Cortex of kidney (tissue), 1 donor: ENCODE measurements at regions not wholly inside any gene's neighbourhood (a gene's known extent, or its start where the extent isn't known, plus 50 kb on each side); places are given as distances from the start of the nearest gene placed in this dataset.
"Not testable (repeated sequence)": the region's sequence is repeated elsewhere in the genome, so short reads cannot be mapped to it uniquely, and the experiment has no call there.

ENCODE experiments used
- DNase-seq: peaks from one replicate; lab custom pipeline; 2025; lab: John Stamatoyannopoulos, UW

GRCh38 chr3:177457204-177457603, 259.9 kb upstream of the TBL1XR1 start:
- not testable (repeated sequence) for DNase-seq

GRCh38 chr3:177459401-177459800, 262.1 kb upstream of the TBL1XR1 start:
- DNase-seq, result no peak

- DNase-seq, result no peak
These were observed 262.8 kb upstream of the TBL1XR1 start for GRCh38 chr3:177460047-177460446.

DNA sequence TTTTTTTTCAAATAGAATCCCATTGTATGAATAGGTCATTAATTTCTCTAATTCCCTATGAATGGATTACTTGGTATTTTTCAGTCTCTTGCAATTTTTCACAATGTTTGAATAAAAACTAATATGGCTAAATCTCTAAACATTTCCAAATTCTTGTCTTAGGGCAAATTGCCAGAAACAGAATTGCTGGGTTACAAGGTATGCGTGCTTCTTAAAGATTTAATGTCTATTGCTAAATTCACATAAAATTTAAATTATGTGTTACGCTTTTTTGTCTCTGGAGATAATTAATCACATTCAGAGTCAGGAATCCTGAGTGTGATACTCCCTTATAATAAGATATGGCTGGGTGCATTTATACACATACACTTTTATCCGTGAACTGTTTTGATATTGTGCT, 264.5 kb upstream of the TBL1XR1 start:
- no peak for DNase-seq

DNA sequence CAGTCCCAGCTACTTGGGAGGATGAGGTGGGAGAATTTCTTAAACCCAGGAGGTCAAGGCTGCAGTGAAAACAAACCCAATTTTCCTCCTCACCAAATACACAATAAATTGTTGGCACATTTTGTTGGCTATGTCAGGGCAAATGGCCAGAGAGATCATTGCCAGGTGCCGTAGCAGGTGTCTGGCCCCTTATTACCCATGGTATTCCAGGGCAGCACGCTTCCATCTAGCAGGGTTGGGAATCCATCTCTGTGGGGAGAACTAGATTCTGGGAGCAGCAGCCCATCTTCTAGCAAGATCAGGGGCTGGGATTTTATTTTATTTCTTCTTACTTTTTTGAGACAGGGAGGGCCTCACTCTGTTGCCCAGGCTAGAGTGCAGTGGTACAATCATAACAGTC, 266.1 kb upstream of the TBL1XR1 start:
- DNase-seq, result not testable (repeated sequence)

- DNase-seq, result no peak
These were observed 266.6 kb upstream of the TBL1XR1 start for GRCh38 chr3:177463863-177464262.

DNA sequence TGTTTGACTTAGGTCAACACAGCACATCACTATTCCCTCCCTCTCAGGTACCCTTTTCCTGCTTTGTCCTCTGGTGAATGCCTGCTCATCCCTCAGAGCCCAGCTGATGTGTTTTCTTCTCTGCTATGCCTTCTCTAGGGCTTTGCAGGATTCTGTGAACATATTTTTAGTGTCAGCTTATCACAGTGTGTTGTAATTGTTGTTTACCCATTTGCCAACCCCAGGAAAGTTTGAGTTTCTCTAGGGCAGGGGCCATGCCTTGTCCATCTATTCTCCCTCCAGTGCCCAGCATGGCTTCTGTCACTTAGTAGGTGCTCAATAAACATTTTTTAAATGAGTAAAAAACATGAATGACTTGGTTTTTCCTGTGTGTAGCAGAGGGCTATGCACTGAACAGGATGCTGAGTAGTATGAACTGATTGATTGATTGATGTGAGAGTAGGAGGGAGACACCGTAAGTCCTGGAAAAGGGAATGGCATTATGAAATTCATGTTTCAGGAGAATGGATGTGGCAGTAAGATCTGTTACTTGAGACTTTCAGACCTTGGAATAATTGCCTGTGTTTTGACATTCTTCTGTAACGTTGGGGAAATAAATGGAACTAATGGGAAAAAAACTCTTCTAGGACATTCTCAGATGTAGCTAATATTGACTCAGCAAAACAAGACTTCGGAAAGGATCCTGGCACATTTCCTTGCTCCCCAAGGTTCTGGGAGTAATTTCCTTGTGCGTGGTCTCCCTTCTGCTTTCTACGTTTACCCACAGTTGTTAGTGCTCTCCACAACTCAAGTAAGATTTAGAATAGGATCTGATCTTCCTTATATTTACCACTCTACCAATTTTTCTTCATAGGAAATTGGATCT, 267.3 kb upstream of the TBL1XR1 start:
- no peak for DNase-seq

DNA sequence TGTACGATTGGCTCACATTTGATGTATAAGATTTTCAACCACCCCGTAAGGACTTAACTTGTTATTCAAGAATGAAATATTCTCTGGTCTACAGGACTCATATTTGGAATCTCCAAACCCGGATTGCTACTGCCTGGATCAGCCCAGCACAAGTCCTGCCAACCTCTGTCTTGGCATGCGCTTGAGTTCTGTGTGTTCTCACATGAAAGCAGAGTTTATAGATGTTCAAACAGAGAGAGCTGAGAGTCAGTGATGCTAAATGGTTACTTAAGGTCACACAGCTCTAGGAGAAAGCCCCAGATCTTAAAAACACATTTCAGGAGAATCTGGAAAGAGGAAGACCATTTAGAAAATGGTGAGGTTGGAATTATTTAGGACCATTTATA, 268.0 kb upstream of the TBL1XR1 start:
- no peak for DNase-seq

DNA sequence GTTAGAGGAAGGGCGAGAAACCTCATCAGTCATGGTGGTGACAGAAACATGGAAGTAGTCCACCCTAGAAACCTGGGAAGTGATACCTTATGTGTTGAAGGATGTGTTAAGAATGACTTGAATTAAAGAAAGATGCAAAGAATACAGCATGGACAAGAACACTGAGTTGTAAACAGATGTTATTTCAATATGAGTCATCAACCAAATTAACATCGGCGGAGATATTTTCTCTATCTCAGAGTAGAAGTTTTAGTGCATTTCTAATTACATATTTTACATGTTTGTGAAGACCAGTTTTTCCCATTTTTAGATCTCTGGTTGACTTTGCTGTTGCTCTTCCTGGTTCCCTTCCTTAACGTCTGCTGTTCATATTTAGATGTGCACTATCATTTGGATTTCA, 268.8 kb upstream of the TBL1XR1 start:
- no peak for DNase-seq

- not testable (repeated sequence) for DNase-seq
These were observed 269.3 kb upstream of the TBL1XR1 start for GRCh38 chr3:177466622-177467021.

GRCh38 chr3:177467247-177467985, 270.1 kb upstream of the TBL1XR1 start:
- DNase-seq, result no peak

- DNase-seq, result no peak
These were observed 271.0 kb upstream of the TBL1XR1 start for GRCh38 chr3:177468331-177468730.

DNA sequence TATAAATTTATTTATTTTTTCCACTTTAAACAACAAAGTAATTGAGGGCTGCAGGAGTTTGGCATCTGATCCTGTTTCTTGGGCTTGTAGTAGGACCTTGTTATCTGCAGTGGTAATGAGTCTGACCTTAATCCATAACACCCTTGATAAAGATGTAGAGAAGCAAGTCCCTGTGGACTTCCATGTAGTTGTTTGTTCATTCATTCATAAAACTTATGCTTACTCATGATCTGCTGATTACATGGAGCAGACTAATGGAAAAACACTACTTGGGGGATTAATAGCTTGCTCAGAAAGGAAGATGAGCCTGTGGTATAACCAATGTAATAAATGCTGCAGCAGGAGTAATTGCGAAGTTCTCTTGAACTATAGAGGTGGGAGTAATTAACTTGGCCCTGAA, 271.5 kb upstream of the TBL1XR1 start:
- DNase-seq, result no peak

DNA sequence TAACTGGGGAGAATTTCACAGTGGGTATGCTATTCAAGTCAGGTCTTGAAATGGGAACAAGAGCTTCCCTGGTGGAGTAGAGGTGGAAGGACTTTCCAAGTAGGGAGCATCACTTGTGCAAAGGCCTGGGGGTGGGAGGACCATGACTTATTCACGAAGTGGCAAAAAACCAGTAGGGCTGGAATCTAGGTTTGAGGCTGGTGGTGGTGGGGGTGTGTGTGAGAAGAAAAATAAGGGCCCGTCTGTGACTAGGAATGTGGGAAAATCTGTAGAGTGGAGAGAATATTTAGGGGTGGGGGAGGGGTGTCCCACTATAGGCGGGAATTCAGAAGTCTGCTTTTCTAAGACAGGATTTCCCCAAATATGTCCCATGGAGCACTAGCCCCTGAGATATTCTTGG, 271.9 kb upstream of the TBL1XR1 start:
- DNase-seq, result no peak

DNA sequence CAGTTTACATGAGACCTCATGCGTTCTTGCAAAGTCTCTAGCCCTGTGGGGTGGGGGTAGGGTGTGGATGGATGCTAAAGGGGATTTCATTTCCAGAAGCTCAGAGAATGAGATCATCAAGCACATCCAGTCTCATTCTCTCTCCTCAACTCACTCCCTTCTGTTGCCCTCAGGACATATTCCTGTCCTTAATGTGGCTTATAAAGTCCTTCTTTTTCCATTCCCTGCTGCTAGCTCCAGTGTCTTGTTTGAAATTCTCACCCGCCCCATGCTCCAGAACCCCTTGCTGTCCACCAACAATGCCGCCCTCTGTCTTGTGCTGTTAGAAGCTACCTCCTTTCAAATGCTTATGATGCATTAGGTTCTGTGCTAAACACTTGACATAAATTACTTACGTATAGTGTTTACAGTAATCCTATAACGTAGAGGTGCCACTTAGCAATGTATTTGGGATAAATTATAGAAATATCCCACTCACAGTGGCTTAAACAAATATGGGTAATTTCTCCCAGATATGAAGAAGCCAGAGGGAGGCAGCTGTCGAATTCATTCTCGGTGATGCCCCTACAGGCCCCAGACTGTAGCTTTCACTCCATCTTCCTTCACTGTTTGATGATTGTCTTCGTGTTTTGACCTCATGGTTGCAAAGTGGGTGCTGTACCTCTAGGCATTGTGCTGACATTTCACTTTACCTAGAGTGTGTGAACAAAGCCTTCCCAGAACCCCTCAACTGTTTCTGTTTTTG, 273.1 kb upstream of the TBL1XR1 start:
- DNase-seq, result no peak

GRCh38 chr3:177471733-177472480, 274.6 kb upstream of the TBL1XR1 start:
- no peak for DNase-seq

DNA sequence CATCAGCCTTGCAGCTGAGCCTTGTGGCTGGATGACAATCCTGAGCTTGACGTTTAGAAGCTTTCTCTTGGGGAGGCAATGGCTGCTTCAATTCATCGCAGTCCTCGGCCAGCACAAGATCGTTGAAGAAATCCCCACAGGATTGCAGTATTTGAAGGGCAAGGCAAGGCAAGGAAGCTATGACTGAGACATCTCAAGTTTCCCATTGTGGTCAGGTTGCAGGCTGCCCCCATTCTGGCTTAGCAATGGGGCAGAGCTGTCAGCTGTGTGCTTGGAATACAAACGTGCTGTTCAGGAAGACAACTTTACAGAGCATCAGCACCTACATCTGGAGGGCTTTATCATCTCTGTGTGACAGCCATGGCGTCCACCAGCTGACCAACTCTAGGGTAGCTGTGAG, 275.9 kb upstream of the TBL1XR1 start:
- DNase-seq, result no peak

GRCh38 chr3:177473903-177474302, 276.6 kb upstream of the TBL1XR1 start:
- no peak for DNase-seq

DNA sequence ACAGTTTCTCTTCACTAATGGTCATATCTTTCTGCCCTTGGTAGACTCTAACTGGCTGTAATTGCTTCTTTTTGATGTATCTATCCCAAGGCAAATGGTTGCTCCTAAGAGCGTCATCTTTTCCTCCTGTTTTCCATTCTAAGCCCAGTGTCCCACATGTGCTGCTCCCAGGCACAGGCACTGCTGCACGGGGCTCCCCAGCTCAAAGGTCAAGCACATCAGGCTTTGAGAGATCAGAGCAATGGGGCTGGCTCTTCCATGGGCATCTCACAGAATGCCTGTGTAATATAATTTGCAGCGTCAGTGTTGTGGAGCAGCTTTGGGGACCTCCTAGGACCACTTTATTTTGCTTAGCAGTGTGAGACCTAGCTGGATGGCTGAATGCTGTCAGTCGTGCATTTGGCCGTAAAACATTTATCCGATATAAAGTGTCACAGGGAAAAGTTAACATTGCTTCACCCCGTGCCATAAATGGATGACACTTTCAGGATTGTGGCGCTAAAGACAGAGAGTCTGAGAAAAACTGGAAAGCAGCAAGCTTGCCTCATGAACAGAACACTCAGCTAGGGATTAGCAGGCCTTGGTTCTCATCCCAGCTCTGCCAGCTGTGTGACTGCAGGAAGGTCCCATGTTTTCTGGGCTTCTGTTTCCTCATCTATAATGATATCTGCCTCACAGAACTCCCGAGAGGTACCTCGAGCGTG, 277.5 kb upstream of the TBL1XR1 start:
- DNase-seq, result no peak

GRCh38 chr3:177475356-177475665, 278.0 kb upstream of the TBL1XR1 start:
- no peak for DNase-seq

- no peak for DNase-seq
These were observed 279.2 kb upstream of the TBL1XR1 start for GRCh38 chr3:177476495-177476894.
